Ammon's horn (tissue), 1 donor: ENCODE measurements at regions not wholly inside any gene's neighbourhood (a gene's known extent, or its start where the extent isn't known, plus 50 kb on each side); places are given as distances from the start of the nearest gene placed in this dataset.
"Not testable (repeated sequence)": the region's sequence is repeated elsewhere in the genome, so short reads cannot be mapped to it uniquely, and the experiment has no call there.

Experiments
- DNase-seq: peaks from one replicate; pipeline ENCODE4 v3.0.0-alpha.2; 2016; ENCODE audit warnings: low spot score

- peak; percentile 14 for DNase-seq
These were observed 482.5 kb downstream of the C6orf118 start for GRCh38 chr6:164826831-164827468.

GRCh38 chr6:164825386-164825785 is 484.0 kb downstream of the C6orf118 start:
- no peak for DNase-seq

- no peak for DNase-seq
These were observed 491.7 kb downstream of the C6orf118 start for GRCh38 chr6:164817662-164818061.

- no peak for DNase-seq
These were observed 496.7 kb downstream of the C6orf118 start for GRCh38 chr6:164812706-164813105.

- DNase-seq, result no peak
These were observed 502.3 kb downstream of the C6orf118 start for GRCh38 chr6:164807125-164807524.

GRCh38 chr6:164795056-164795815 is 514.2 kb downstream of the C6orf118 start:
- DNase-seq, result no peak

- DNase-seq, result no peak
These were observed 516.7 kb downstream of the C6orf118 start for GRCh38 chr6:164792666-164793065.

GRCh38 chr6:164791498-164791897 is 517.9 kb downstream of the C6orf118 start:
- DNase-seq, result no peak

- DNase-seq, result no peak
These were observed 545.6 kb downstream of the C6orf118 start for GRCh38 chr6:164763788-164764187.

GRCh38 chr6:164757451-164757850 is 552.0 kb downstream of the C6orf118 start:
- DNase-seq, result no peak

- no peak for DNase-seq
These were observed 552.7 kb downstream of the C6orf118 start for GRCh38 chr6:164756723-164757122.

- no peak for DNase-seq
These were observed 553.3 kb downstream of the C6orf118 start for GRCh38 chr6:164756142-164756541.

GRCh38 chr6:164753517-164753916 is 555.9 kb downstream of the C6orf118 start:
- DNase-seq, result no peak

GRCh38 chr6:164751395-164751794 is 558.0 kb downstream of the C6orf118 start:
- no peak for DNase-seq

GRCh38 chr6:164750128-164750527 is 559.3 kb downstream of the C6orf118 start:
- no peak for DNase-seq

- peak; percentile 57 for DNase-seq
These were observed 560.0 kb downstream of the C6orf118 start for GRCh38 chr6:164749221-164750064.

- no peak for DNase-seq
These were observed 565.1 kb downstream of the C6orf118 start for GRCh38 chr6:164744301-164744700.

- no peak for DNase-seq
These were observed 567.4 kb downstream of the C6orf118 start for GRCh38 chr6:164741938-164742451.

- DNase-seq, result not testable (repeated sequence)
These were observed 573.3 kb downstream of the C6orf118 start for GRCh38 chr6:164736090-164736489.

- DNase-seq, result no peak
These were observed 577.9 kb downstream of the C6orf118 start for GRCh38 chr6:164731539-164731938.

- no peak for DNase-seq
These were observed 587.9 kb downstream of the C6orf118 start for GRCh38 chr6:164721460-164721859.

- no peak for DNase-seq
These were observed 608.9 kb downstream of the C6orf118 start for GRCh38 chr6:164700497-164700896.
